ENCODE measurements at regions not wholly inside any gene's neighbourhood (a gene's known extent, or its start where the extent isn't known, plus 50 kb on each side); places are given as distances from the start of the nearest gene placed in this dataset.

DNA sequence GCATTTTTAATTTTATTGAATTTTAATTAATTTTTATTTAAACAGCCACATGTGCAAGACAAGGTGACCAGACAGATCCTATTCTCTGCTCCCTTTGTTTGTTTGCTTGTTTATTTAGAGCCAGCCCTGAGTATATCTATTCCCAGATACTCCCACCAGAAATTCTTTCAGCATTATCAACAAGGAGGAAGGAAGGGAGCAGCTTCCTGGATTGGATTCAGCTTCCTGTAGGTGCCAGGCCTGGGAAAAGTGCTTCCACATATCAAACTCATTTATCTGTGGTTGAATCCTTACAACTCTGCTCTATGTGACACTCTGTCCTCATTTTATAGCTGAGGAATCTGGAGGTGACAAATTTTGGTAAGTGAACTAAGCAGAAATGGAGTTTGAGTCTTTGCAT lies 60.5 kb upstream of the KLF7 start:
- intact Hi-C loops (cut with micrococcal nuclease) = no loop called here
- in situ Hi-C loops (cut with MboI) = no loop called here
- ChIA-PET CTCF (ENCODE audit: low intra/inter-chr PET ratio) (no interaction called here), POLR2A (interaction anchor here (0.6 kb wide), 1 partner anchor 116 kb away, joined by 3 read pairs; no protein-coding TSS in a partner anchor)
- Histone ChIP-seq H3K4me1 (replicated peaks in 1 of 2; ENCODE audit: control insufficient read depth in 2 of 2, insufficient read depth in 2 of 2, low read length in 2 of 2) (peaks cover 0 to 6% of the 10 kb centered on the region in 2 experiments; a peak in 3 of 5 replicates), H3K27me3 (ENCODE audit: control insufficient read depth in 2 of 2, insufficient read depth in 2 of 2, low read length in 2 of 2) (peaks cover 0 to 4% of the 10 kb centered on the region in 2 experiments; a peak in 1 of 5 replicates), H3K36me3 (ENCODE audit: control insufficient read depth, insufficient read depth, low read length) (no peaks in the 10 kb centered on the region), H4K20me1 (replicated peaks; ENCODE audit: control insufficient read depth, insufficient read depth, low read length) (no peaks in the 10 kb centered on the region), H3K4me2 (ENCODE audit: insufficient read depth, low read length) (no peak overlapping the region), H3K9ac (ENCODE audit: insufficient read depth in 1 of 2, low read depth in 2 of 2, low read length in 2 of 2) (no peak overlapping the region), H3K9me1 (ENCODE audit: control insufficient read depth, insufficient read depth, low read length) (no peaks in the 10 kb centered on the region), H3K4me3 (no peak overlapping the region), H2AFZ (ENCODE audit: low read depth, low read length) (no peak overlapping the region), H3K27ac (ENCODE audit: extremely low read depth, low read depth, low read length) (no peak overlapping the region), H3K79me2 (ENCODE audit: control insufficient read depth, insufficient read depth, low read length) (no peaks in the 10 kb centered on the region), H3K9me3 (replicated peaks; ENCODE audit: control insufficient read depth, insufficient read depth, low read depth, low read length) (no peaks in the 10 kb centered on the region)
- TF ChIP-seq, protein P1, sequence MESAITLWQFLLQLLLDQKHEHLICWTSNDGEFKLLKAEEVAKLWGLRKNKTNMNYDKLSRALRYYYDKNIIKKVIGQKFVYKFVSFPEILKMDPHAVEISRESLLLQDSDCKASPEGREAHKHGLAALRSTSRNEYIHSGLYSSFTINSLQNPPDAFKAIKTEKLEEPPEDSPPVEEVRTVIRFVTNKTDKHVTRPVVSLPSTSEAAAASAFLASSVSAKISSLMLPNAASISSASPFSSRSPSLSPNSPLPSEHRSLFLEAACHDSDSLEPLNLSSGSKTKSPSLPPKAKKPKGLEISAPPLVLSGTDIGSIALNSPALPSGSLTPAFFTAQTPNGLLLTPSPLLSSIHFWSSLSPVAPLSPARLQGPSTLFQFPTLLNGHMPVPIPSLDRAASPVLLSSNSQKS (CRISPR knock-in tag; IDR thresholded peaks at IDR 0.05) = no peak
- no peak for TF ChIP-seq ZNF263 (CRISPR knock-in tag; IDR thresholded peaks at IDR 0.05; ENCODE audit: borderline replicate concordance)
- TF ChIP-seq ZBTB1 (CRISPR knock-in tag; IDR thresholded peaks at IDR 0.05; ENCODE audit: borderline replicate concordance, low read depth) = no peak
- TF ChIP-seq, protein P2, sequence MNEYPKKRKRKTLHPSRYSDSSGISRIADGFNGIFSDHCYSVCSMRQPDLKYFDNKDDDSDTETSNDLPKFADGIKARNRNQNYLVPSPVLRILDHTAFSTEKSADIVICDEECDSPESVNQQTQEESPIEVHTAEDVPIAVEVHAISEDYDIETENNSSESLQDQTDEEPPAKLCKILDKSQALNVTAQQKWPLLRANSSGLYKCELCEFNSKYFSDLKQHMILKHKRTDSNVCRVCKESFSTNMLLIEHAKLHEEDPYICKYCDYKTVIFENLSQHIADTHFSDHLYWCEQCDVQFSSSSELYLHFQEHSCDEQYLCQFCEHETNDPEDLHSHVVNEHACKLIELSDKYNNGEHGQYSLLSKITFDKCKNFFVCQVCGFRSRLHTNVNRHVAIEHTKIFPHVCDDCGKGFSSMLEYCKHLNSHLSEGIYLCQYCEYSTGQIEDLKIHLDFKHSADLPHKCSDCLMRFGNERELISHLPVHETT (CRISPR knock-in tag; conservative IDR thresholded peaks at IDR 0.05 in 1 of 2, IDR thresholded peaks at IDR 0.05 in 1 of 2) = no peak
- TF ChIP-seq KAT2B (IDR thresholded peaks at IDR 0.05; ENCODE audit: low read depth, low read length) = no peak
- TF ChIP-seq PTTG1 (tag; IDR thresholded peaks at IDR 0.05; ENCODE audit: low read depth) = no peak
- FAIRE-seq (no peak), ATAC-seq (no peak), DNase-seq (ENCODE audit: extremely low read depth in 1 of 4, low spot score in 3 of 4) (no peak)
- BruUV-seq (replicated peaks) = no TSS peak

Measured in K562 (cell line).